C4-2B (cell line): ENCODE measurements at regions not wholly inside any gene's neighbourhood (a gene's known extent, or its start where the extent isn't known, plus 50 kb on each side); places are given as distances from the start of the nearest gene placed in this dataset.
A peak's percentile ranks its signal among the peaks of the same experiment; 100 is the strongest.

ENCODE experiments used
- H3K27ac ChIP-seq: fragments of 450-650 bp; 2 replicates; pipeline ENCODE4 v1.5.1; 2017
- ZFX ChIP-seq: fragments of 450-650 bp; IDR thresholded peaks from 2 replicates; pipeline ENCODE4 v1.6.1; 2017
- TF ChIP-seq, protein P1 (sequence below): fragments of 450-650 bp; conservative IDR thresholded peaks from 2 replicates; pipeline ENCODE4 v1.5.1; 2017; ENCODE audit warnings: mild to moderate bottlenecking

- no peak for TF ChIP-seq ZFX
- TF ChIP-seq, protein P1, sequence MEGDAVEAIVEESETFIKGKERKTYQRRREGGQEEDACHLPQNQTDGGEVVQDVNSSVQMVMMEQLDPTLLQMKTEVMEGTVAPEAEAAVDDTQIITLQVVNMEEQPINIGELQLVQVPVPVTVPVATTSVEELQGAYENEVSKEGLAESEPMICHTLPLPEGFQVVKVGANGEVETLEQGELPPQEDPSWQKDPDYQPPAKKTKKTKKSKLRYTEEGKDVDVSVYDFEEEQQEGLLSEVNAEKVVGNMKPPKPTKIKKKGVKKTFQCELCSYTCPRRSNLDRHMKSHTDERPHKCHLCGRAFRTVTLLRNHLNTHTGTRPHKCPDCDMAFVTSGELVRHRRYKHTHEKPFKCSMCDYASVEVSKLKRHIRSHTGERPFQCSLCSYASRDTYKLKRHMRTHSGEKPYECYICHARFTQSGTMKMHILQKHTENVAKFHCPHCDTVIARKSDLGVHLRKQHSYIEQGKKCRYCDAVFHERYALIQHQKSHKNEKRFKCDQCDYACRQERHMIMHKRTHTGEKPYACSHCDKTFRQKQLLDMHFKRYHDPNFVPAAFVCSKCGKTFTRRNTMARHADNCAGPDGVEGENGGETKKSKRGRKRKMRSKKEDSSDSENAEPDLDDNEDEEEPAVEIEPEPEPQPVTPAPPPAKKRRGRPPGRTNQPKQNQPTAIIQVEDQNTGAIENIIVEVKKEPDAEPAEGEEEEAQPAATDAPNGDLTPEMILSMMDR = no peak
- no peak overlapping the region for H3K27ac ChIP-seq
Measured at GRCh38 chr13:111502957-111503356, 182.5 kb downstream of the TEX29 start.

- TF ChIP-seq, protein P1 = no peak
- TF ChIP-seq ZFX = no peak
- no peak overlapping the region for H3K27ac ChIP-seq
Measured at GRCh38 chr13:111503376-111503775, 182.9 kb downstream of the TEX29 start.

GRCh38 chr13:111503905-111504695 is 183.7 kb downstream of the TEX29 start:
- no peak overlapping the region for H3K27ac ChIP-seq
- TF ChIP-seq, protein P1 = no peak
- TF ChIP-seq ZFX = no peak

DNA sequence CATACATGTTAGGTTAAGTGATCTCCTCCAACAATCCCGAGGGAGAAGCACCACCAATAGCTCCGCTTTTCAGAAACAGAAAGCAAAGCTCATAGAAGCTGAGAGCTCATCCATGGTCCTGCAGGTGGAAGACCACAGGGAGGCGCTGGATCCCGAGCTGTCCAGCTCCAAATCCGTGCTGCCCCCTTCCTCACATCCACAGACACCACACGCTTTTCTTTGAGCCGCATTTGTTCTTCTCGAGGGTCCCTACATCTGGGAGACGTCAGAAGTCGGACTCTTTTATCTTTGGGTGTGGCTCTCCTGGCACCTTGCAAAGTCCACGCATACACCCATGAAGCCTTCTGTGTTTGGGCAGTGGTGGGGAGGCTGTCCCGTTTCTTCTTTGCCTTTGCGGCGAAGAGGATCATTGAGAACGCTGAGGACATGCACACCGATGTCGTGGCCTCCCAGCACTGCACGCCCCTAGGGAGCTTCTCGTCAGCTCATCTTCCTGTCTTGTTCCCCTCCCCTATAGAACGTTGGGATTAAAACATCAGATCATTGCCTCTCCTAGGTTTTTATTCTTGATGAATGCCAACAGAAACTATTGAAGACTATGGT is 184.8 kb downstream of the TEX29 start:
- TF ChIP-seq, protein P1 = peak; percentile 46
- TF ChIP-seq ZFX = no peak
- H3K27ac ChIP-seq = no peak overlapping the region

DNA sequence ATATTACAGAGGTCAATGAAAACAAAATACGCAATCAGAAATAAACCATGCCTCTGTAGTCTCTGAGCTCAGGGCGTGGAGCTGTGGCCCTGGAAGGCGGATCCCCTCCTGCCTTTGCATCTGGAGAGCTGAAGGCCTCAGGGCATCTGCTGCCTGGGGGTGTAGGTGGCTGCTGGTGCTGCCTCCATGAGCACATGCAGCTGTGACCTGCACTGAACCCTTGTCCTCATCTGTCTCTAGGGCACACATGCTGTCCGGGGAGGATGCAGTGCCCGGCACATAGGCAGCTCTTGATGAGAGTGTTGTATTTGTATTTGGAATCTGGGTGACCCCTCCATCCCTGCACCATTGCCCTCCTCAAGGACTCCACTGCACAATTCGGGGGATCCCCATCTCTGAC is 185.7 kb downstream of the TEX29 start:
- no peak overlapping the region for H3K27ac ChIP-seq
- TF ChIP-seq, protein P1 = no peak
- no peak for TF ChIP-seq ZFX

GRCh38 chr13:111506621-111507020 is 186.2 kb downstream of the TEX29 start:
- TF ChIP-seq, protein P1 = no peak
- no peak for TF ChIP-seq ZFX

GRCh38 chr13:111508164-111508870 is 187.9 kb downstream of the TEX29 start:
- H3K27ac ChIP-seq = no peak overlapping the region
- TF ChIP-seq, protein P1 = no peak
- no peak for TF ChIP-seq ZFX

More at GRCh38 chr13:111506621-111507020, 186.2 kb downstream of the TEX29 start:
- H3K27ac ChIP-seq = no peak overlapping the region
